ENCODE measurements at regions not wholly inside any gene's neighbourhood (a gene's known extent, or its start where the extent isn't known, plus 50 kb on each side); places are given as distances from the start of the nearest gene placed in this dataset.
A peak's percentile ranks its signal among the peaks of the same experiment; 100 is the strongest.
"Not testable (repeated sequence)": the region's sequence is repeated elsewhere in the genome, so short reads cannot be mapped to it uniquely, and the experiment has no call there.

DNA sequence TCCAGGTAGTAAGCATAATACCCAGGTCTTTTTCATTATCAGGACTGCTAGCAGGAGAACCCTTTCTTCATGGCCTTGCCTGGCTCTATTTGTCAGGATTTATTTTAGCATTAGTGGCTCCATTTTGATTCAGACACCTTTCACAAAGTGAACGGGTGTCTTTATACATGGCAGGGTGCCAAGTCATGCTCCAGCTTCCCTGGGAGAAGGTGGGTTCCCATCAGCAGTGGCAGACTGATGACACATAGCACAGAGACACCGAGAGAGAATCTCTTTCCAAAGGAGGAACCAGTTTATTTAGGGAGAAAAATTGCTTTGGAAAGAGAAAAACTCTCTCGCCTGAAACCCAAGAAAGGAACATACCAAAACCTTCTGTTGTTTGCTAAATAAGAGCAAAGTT, 135.3 kb upstream of the TMTC4 start:
- peak; percentile 27 for DNase-seq

DNA sequence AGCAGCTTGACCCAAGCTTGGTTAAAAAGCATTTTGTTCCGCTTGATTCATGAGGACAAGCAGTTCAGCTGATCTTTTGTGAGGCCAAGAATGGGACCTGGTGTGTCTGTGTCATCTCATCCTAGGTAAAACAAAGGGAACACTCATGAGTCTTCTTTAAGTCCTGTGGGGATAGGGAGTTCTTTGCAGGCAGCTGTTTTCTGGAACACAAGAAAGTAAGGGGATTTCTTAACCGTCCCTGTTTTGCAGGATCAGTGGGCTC, 134.5 kb upstream of the TMTC4 start:
- DNase-seq = no peak

DNA sequence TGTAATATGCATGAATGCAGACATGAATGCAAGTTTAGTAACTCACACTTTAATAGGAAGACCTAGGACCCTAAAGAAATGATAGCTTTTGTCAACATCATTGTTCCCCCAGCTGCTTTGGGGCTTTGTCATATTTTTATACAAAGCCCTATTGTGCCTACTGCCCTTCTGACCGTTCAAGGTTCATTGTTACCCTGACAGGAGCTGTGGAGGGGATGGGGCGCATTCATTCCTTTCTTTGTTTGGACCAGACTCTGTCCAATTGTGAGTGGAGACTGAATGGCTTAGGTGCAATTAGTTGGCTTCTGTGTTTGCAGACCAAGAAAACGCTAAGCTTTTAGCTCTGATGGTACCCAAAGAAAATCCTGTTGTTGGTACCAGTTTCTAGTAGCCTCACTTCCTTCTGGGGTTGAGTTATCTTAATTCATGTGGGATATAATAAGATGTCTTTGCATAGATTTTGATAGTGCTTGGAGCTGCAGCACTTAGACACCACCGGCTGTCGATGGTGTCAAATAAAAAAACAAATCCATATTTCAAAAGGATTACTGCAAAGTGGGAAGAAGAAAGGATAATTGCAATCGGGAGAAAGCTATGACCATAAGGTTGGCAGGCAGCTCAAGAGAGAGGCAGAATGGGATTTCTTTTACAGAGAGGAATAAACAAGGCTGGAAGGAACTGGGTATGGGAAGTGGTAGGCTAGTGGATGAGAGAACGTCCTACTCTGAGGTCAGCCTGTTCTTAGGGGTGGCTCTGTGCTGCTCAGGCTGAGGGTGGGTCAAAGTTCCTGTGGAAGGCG, 133.9 kb upstream of the TMTC4 start:
- DNase-seq = no peak

DNA sequence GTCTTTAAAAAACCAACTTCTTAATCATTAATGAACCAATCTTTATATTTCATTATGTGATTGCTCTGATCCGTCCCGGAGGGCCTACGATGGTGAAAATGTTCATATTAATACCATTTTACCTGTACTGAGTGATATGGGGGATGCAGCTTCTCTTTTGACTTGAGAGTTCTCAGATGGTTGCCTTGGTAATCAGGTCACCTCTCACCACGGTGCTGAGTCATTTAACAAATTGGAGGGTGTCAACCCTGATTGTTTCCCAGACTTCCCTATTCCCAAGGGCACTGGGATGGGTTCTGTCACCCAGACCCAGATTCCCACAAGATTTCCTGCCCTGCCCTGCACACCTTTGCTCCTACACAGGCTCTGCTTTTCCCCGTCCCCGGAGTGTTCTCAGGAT, 128.5 kb upstream of the TMTC4 start:
- no peak for DNase-seq

DNA sequence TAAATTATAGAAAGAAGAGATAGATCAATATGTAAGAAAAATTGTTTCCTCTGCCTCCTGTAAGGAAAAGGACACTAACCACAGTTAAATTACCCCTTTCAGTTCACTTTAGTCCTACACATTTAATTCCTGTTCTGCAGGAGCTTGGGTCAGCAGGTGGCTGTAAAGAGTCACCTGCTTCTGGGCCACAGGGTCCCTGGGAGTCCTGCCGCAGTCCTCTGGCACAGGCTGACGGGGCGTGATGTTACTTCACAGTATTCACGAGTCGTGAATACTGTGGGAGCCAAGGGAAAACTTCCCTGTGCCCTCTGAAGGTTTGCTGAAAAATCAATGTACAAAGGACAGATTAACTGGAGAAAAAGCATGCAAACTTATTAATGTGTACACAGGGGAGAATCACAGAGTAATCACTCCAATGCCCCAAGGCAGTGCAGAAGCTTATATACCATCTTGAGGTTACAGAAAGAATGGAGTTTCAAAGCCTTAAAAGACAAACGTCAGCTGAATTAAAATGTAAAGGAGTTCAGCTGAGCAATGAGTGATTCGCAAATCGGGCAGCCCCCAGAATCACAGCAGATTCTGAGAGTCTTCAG, 125.8 kb upstream of the TMTC4 start:
- no peak for DNase-seq

DNA sequence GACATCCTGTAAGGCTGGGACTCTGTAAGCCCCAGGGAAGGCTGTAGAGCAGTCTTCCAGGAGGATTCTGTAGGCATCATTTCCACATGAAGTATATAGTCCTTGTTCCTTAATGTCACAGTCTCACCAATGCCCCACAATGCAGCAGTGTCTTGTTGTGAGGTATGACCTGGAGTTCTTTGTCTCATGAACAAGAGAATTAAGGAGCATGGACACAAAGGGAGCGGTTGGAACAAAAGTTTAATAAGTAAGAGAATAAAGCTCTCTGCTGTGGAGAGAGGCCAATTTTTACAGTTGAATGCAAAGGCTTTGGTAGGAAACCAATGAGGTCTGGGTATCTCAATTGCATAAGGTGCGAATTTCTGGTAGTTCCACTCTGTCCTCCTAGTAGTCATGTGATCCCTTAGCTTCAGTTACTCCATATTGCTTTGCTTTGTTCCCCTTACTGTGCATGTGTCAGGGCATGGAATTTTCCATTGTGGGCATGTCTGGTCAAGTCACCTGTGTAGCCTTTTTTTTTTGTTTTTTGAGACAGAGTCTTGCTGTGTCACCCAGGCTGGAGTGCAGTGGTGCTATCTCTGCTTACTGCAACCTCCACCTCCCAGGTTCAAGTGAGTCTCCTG, 124.3 kb upstream of the TMTC4 start:
- no peak for DNase-seq

DNA sequence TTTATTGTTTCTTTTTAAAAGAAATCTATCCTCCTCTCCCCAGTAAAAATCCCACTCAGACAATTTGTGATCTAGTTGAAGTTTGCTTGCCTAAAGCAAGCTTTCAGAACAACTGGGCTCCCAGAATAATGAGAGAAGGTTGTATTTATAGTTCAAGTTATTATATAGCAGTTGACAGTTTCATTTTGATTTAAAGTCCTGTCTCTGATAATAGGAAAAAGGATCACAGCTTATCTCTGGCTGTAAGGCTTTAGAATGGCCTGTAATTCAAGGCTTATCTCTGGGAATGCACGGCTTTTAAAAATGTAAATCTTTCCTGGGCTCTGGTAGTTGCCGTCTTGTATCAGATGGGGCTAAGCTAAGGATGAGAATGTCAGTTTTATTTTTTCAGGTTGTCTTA, 123.3 kb upstream of the TMTC4 start:
- no peak for DNase-seq

DNA sequence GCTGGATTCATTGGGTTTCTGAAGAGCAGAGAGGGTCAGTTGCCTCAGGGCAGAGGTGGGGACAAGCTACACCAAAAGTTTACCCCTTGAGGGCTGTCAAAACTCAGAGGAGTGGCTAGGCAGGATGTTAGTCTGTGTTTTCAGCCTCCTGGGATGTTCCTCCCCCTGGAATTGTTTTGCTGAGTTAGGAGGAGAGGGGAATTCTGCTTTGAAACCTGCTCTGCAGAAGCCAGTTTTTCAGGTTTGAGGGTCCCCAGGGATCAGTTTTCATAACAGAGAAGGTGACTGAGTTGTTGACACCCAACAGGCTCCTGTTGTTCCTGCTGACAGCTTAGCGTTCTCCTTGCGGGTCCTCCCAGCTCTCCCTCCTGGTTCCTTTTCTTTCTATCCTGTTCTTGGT, 121.9 kb upstream of the TMTC4 start:
- no peak for DNase-seq

DNA sequence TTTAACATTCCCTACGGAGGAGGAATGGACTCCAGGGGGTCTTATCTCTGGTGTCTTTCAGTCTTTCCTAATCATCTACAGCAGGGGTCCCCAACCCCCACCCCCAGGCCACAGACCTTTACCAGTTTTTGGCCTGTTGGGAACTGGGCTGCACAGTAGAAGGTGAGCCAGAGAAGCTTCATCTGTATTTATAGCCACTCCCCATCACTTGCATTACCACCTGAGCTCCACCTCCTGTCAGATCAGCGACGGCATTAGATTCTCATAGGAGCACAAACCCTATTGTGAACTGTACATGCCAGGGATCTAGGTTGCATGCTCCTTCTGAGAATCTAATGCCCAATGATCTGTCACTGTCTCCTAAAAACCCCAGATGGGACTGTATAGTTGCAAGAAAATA, 120.0 kb upstream of the TMTC4 start:
- DNase-seq = no peak

DNA sequence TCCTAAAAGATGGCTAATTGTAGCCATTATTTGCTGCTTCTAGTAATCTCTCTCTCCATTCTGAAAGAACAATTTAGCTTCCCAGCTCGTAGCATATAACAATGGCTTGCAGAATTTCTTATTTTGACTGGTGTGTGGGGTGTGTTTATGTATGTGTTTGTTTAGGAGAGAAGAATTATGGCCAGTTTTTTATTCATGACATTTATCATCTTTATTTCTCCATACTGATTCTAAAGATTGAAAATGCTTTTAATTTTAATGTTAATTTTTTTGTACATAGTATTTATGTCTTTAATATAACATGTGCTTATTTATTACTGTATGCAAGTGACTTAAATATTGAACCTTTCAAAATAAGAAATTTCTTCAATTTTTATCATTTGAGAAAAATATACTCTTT, 115.8 kb upstream of the TMTC4 start:
- no peak for DNase-seq

DNA sequence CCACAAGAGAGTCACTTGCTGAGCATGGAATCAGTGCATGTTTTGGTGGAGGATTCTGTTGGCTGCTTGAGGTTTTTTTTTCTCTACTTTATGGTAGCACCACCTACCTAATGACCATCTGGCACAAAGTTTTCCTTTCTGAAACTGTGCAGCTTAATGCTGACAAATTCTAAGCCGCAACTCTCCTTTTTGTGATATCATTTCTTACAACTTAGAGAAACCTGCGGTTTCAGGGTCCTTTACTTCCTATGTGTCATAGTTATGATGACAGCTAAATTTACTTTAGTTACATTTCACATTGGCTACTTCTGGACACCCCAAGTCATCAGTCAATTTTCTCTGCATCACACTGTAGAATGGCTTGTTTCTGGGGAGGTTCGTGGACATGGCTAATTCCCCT, 115.4 kb upstream of the TMTC4 start:
- no peak for DNase-seq

DNA sequence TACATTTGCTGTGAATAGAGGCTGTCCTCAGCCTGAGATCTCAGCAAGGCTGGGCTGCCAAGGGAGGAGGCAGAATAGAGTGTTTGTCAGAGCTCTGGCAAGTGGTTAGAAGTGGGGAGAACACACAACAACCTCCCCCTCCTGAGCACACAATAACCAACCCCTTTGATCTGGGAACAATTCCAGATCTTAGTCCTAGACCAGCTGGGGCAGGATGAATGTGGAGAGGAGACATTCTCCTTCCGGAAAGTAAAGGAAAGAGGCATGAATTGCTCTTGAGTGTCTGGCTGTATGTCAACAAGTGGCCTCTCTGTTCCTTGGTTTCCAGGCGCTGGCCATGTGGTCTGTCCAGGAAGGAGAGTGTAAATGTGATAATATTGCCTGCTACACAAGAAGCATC, 114.9 kb upstream of the TMTC4 start:
- peak; percentile 78 for DNase-seq

DNA sequence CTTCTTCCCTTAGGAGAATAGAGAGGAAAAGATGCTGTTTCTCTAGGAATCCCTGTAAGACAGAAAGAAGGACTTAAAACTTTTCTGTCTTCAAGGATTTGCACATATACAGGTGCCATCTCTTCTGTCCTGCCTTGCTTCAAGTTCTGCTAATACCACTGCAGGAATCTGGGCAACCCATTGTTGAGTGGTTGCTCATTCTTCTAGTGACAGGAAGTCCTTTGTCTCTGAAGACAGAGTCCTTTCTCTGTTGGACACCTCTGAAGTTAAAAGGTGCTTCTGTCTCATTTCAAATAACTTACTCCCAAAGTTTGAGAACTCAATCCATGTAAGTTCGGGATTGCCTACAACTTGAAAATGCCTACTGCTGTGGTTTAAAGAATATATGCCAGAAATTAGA, 114.4 kb upstream of the TMTC4 start:
- DNase-seq = no peak

DNA sequence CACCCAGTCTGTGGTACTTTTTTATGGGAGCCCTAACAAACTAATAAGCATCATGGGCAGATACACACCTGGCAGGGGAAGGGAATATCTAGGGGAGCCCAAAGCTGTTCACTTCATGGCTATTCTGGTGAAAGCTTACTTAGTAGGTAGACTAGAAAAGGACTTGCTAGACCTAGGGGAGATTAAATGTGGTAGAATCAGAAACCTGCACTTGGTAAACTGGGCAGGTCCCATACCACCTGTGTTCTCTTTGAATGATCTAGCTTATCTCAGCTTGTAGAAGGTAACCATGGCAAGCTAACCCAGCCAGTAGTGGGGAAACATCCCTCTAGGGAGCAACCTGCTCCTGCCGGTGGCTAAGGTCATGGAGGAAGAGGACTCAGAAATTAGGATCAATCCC, 113.9 kb upstream of the TMTC4 start:
- DNase-seq = no peak

DNA sequence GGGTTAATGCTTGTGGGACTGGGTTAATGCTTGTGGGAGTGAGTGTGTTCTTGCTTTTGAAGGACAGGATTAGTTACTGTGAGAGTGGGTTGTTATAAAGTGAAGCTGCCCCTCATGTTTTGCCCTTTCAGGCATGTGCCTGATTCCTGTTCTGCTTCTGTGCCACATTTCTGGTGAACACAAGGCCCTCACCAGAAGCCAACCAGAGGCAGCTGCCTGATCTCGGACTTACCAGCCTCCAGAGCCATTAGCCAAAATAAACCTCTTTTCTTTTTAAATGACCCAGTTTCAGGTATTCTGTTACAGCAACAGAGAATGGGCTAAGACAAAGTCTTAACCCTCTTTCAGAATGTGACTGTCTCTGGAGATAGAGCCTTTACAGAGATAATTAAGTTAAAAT, 113.3 kb upstream of the TMTC4 start:
- DNase-seq = no peak

DNA sequence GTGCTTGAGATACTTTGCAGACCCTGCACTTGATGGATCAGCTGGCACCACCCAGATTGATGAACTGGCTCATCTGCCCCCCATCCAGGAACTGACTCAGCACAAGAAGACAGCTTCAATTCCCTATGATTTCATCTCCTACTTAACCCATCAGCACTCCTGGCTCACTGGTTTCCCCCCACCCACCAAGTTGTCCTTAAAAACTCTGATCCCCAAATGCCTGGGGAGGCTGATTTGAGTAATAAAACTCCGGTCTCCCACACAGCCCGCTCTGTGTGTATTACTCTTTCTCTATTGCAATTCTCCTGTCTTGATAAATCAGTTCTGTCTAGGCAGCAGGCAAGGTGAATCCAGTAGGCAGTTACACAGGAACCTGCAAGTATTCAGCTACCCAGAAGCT, 102.1 kb upstream of the TMTC4 start:
- DNase-seq = not testable (repeated sequence)

DNA sequence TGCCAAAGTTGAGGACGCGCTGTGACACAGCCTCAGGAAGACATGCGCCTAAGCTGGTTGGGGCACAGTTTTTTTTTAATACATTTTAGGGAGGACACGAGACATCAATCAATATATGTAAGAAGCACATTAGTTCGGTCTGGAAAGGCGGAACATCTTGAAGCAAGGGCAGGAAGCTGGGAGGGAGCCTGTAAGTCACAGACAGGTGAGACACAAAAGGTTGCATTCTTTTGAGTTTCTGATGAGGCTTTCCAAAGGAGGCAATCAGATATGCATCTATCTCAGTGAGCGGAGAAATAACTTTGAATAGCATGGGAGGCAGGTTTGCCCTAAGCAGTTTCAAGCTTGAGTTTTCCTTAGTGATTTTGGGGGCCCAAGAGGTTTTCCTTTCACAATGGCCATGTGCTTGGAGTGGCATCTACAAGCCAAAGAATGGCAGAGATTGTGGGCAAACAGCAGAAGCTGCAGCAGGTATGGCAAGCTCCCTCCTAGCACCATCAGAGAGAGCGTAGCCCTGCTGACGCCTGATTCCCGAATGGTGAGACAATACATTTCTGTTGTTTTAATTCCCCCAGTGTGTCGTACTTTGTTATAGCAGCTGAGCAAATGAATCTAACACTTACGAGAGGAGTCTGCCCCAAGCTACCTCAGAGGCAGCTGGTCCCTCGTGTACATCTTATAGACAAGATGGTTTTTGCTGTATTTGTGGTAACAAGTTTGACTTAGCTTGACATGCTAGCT, 99.5 kb upstream of the TMTC4 start:
- no peak for DNase-seq

DNA sequence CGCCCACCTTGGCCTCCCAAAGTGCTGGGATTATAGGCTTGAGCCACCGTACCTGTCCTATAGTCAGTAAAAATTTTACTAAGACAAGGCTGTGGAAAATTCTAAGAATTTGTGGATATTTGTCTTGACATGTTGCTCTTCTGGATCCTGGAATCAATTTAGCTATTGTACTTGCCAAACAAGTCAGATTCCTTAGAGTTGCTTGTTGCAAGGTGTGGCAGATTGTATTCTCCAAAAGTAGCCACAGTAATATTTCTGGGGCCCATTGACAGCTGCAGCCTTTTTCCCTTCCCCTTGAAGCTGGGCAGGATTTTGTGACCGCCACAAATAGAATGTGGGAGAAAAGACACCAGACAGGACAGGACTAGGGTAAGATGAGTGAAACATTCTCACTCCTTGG, 98.8 kb upstream of the TMTC4 start:
- no peak for DNase-seq

DNA sequence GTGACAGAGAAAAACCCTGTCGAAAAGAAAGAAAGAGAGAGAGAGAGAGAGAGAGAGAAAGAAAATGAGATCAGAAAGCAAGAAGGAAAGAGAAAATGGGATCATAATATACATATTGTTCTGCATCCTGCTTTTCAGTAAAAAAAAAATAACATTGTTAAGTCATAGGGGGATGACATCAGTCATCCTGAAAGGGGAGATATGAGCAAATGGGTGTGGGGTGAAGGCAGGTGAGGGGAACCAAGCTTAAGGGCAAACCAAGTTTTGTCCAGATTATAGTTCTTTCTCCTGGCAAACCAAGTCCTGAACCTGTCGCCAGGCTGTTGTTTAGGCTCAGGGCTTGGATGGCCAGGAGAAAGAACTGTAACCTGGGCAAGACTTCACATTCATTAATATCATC, 92.6 kb upstream of the TMTC4 start:
- DNase-seq = no peak

DNA sequence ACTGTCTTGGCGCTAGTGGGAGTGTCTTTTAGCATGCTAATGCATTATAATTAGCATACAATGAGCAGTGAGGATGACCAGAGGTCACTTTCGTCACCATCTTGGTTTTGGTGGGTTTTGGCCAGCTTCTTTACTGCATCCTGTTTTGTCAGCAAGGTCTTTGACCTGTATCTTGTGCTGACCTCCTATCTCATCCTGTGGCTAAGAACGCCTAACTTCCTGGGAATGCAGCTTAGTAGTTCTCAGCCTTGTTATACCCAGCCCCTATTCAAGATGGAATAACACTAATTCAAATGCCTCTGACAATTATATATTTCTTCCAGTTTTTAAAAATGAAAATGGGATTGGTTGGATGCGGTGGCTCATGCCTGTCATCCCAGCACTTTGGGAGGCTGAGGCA, 92.0 kb upstream of the TMTC4 start:
- not testable (repeated sequence) for DNase-seq

DNA sequence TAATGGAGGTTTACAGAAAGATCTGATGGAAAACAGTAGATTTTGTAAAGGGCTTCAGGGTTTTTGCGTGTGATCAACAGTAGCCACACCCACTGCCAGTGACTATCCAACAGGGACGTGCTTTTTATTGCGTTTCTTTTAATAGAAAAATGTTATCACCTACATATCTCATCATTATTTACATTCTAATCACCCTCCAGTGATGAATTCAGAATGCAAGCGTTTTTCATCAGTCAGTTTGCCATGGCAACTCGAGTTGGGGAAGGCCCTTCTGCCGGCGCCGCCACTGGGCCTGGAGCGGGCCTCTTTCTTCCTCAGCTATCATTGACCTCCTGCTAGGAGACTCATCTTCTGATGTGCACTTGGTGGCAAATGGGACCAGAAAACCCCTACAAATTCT, 90.3 kb upstream of the TMTC4 start:
- DNase-seq = no peak

DNA sequence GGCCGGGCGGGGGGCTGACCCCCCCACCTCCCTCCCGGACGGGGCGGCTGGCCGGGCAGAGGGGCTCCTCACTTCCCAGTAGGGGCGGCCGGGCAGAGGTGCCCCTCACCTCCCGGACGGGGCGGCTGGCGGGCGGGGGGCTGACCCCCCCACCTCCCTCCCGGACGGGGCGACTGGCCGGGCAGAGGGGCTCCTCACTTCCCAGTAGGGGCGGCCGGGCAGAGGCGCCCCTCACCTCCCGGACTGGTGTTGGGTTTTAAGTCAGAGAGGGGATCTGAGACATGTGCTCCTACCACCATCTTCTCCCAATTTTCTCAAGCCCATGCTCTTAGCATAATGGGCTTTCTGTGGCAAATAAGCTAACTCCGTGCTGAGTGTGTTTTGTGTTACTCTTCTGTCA, 87.5 kb upstream of the TMTC4 start:
- not testable (repeated sequence) for DNase-seq

DNA sequence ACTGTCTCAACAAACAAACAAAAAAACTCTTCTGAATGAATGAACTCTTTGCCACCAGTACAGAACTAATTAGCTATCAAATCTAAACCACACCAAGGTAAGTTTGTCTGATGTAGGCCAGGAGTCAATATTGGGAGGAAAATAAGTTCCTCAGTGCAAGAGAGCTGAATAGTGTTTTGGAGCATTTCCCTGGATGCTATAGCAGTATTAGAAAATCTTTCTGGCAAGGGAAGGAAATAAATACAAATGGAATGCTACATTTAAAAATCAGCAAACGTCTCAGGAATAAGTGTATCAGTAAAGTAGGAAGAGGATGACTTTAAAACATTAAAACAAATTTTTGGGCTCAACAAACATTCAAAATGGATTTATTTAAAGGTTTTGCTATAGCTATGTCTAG, 81.3 kb upstream of the TMTC4 start:
- DNase-seq = no peak

DNA sequence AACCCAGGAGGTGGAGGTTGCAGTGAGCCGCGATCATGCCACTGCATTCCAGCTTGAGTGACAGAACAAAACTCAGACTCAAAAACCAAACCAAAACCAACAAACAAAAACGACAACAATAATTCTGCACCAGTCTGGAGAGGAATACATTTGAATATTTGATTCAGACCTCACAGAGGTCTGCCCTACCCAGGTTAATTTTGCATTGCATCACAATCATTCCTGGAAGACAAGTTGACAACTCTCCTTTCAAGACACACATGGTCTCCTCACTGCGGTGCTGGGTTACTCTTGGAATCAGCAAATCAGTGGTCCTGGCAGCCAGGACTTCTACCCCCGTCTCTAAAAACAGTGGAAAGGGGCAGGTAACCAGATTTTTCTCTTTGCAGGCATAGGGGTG, 79.9 kb upstream of the TMTC4 start:
- no peak for DNase-seq

All from NCI-H1105 treated with DMSO at 0.1 percent for 48 hours (cell line).